H1 (cell line): ENCODE measurements at regions not wholly inside any gene's neighbourhood (a gene's known extent, or its start where the extent isn't known, plus 50 kb on each side); places are given as distances from the start of the nearest gene placed in this dataset.

Source experiments
- CTCF ChIA-PET: fragments of 300-600 bp; sonication (Branson Sonifier 250); formaldehyde crosslinking; loops from one replicate; lab custom pipeline; 2021; ENCODE audit not compliant: partially characterized antibody; lab: Charles Lee
- POLR2A ChIA-PET: fragments of 300-600 bp; sonication (Branson Sonifier 250); formaldehyde crosslinking; loops from one replicate; lab custom pipeline; 2021; ENCODE audit warnings: inconsistent platforms; ENCODE audit not compliant: partially characterized antibody; lab: Charles Lee
- DNase-seq, 2 experiments: peaks; one replicate each; pipeline versions ENCODE4 v3.0.0 to v3.0.0-alpha.2; 2010 to 2022; ENCODE audit warnings: low spot score in 2 of 2, low read depth in 1 of 2, mixed read lengths in 1 of 2
- FAIRE-seq: peaks from 2 replicates; lab custom pipeline; 2011; peaks lifted over from hg19 to GRCh38; lab: Jason Lieb, UNC
- H2AFZ ChIP-seq: 2 replicates; pipeline ENCODE4 v1.8.1; 2012; ENCODE audit warnings: low read length, inconsistent platforms
- H2AK5ac ChIP-seq: 2 replicates; pipeline ENCODE4 v1.6.1; 2013; ENCODE audit warnings: low read depth, low read length
- H2BK120ac ChIP-seq: replicated peaks from 2 replicates; pipeline ENCODE3; 2013; ENCODE audit warnings: low read depth, low read length, inconsistent platforms
- H2BK12ac ChIP-seq: 2 replicates; pipeline ENCODE4 v1.6.1; 2013; ENCODE audit warnings: low read depth, low read length
- H2BK15ac ChIP-seq: 2 replicates; pipeline ENCODE4 v1.6.1; 2013; ENCODE audit warnings: low read length
- H2BK20ac ChIP-seq: 2 replicates; pipeline ENCODE4 v1.6.1; 2013; ENCODE audit warnings: low read length
- H2BK5ac ChIP-seq: 2 replicates; pipeline ENCODE4 v1.6.1; 2013; ENCODE audit warnings: low read depth, low read length
- H3K14ac ChIP-seq: 2 replicates; pipeline ENCODE4 v1.6.1; 2013; ENCODE audit warnings: inconsistent platforms; ENCODE audit not compliant: insufficient read length
- H3K18ac ChIP-seq: 2 replicates; pipeline ENCODE4 v1.6.1; 2013; ENCODE audit warnings: low read length; ENCODE audit errors: extremely low read depth
- H3K23ac ChIP-seq: 2 replicates; pipeline ENCODE4 v1.6.1; 2013; ENCODE audit warnings: inconsistent platforms; ENCODE audit not compliant: insufficient read length
- H3K23me2 ChIP-seq: 2 replicates; pipeline ENCODE4 v1.6.1; 2013; ENCODE audit warnings: low read depth, low read length
- H3K27ac ChIP-seq: 2 replicates; pipeline ENCODE4 v1.6.1; 2011; ENCODE audit warnings: low read depth, low read length, inconsistent platforms
- H3K27me3 ChIP-seq, 4 experiments: replicated peaks in 1 of 4; 1 replicate in 1 of 4; 2 replicates in 3 of 4; pipeline versions ENCODE4 v1.6.1 to v1.8.1; 2011 to 2013; ENCODE audit warnings: low read length in 3 of 4, mild to moderate bottlenecking in 3 of 4, inconsistent platforms in 2 of 4, mixed read lengths in 2 of 4, moderate library complexity in 1 of 4; ENCODE audit not compliant: control insufficient read depth in 3 of 4, insufficient read depth in 3 of 4; ENCODE audit errors: extremely low read depth in 1 of 4
- H3K36me3 ChIP-seq, 4 experiments: 2 replicates each; pipeline versions ENCODE4 v1.6.1 to v1.8.1; 2011 to 2013; ENCODE audit warnings: mild to moderate bottlenecking in 4 of 4, low read length in 3 of 4, moderate library complexity in 2 of 4, control low read depth in 1 of 4, inconsistent platforms in 1 of 4; ENCODE audit not compliant: insufficient read depth in 4 of 4, control insufficient read depth in 2 of 4
- H3K4ac ChIP-seq: replicated peaks from 2 replicates; pipeline ENCODE3; 2013; ENCODE audit warnings: low read length, low read depth, mixed read lengths, inconsistent platforms; ENCODE audit not compliant: insufficient read length
- H3K4me1 ChIP-seq, 4 experiments: replicated peaks in 1 of 4; 1 replicate in 1 of 4; 2 replicates in 3 of 4; pipeline versions ENCODE4 v1.6.1 to v1.8.1; 2011 to 2013; ENCODE audit warnings: low read length in 3 of 4, inconsistent platforms in 2 of 4, mixed read lengths in 1 of 4; ENCODE audit not compliant: insufficient read depth in 4 of 4, control insufficient read depth in 3 of 4
- H3K4me2 ChIP-seq, 2 experiments: 2 replicates each; pipeline versions ENCODE4 v1.6.1 to v1.8.1; 2011 to 2013; ENCODE audit warnings: low read depth in 2 of 2, low read length in 2 of 2, control low read depth in 1 of 2, inconsistent platforms in 1 of 2, mild to moderate bottlenecking in 1 of 2; ENCODE audit not compliant: insufficient read depth in 1 of 2
- H3K4me3 ChIP-seq, 4 experiments: fragments of 200-600, 300-600 bp in 1 of 4; sonication (generic), shearing (Covaris generic), sonication (Bioruptor Twin) in 1 of 4; 2 replicates each; pipeline versions ENCODE4 v1.5.1 to v1.8.1; 2011 to 2016; ENCODE audit warnings: low read length in 4 of 4, low read depth in 3 of 4, control low read depth in 2 of 4, inconsistent platforms in 2 of 4, mild to moderate bottlenecking in 2 of 4, mixed read lengths in 1 of 4, moderate library complexity in 1 of 4; ENCODE audit not compliant: insufficient read depth in 2 of 4; ENCODE audit errors: extremely low read depth in 1 of 4
- H3K56ac ChIP-seq: replicated peaks from 2 replicates; pipeline ENCODE3; 2013; ENCODE audit warnings: low read depth, mild to moderate bottlenecking, mixed read lengths, low read length, inconsistent platforms; ENCODE audit not compliant: insufficient read length
- H3K79me1 ChIP-seq: 2 replicates; pipeline ENCODE4 v1.6.1; 2013; ENCODE audit warnings: low read depth, low read length, control low read depth
- H3K79me2 ChIP-seq, 2 experiments: 2 replicates each; pipeline versions ENCODE4 v1.6.1 to v1.8.1; 2012 to 2013; ENCODE audit warnings: low read length in 2 of 2, mild to moderate bottlenecking in 2 of 2, inconsistent platforms in 1 of 2; ENCODE audit not compliant: insufficient read depth in 2 of 2, control insufficient read depth in 1 of 2
- H3K9ac ChIP-seq, 4 experiments: replicated peaks in 1 of 4; 1 replicate in 1 of 4; 2 replicates in 3 of 4; pipeline versions ENCODE4 v1.6.1 to v1.8.1; 2011 to 2013; ENCODE audit warnings: low read depth in 3 of 4, low read length in 3 of 4, control low read depth in 2 of 4, mild to moderate bottlenecking in 2 of 4, moderate library complexity in 2 of 4, inconsistent platforms in 1 of 4; ENCODE audit errors: extremely low read depth in 1 of 4
- H3K9me3 ChIP-seq, 2 experiments: 2 replicates each; pipeline versions ENCODE4 v1.6.1 to v1.8.1; 2012 to 2013; ENCODE audit warnings: mild to moderate bottlenecking in 2 of 2, moderate library complexity in 2 of 2, control low read depth in 1 of 2, inconsistent platforms in 1 of 2, low read depth in 1 of 2, low read length in 1 of 2, mixed read lengths in 1 of 2; ENCODE audit not compliant: insufficient read depth in 2 of 2
- H4K20me1 ChIP-seq, 2 experiments: replicated peaks in 1 of 2; 2 replicates each; pipeline versions ENCODE3 to v1.8.1; 2011 to 2013; ENCODE audit warnings: inconsistent platforms in 2 of 2, low read length in 2 of 2, mild to moderate bottlenecking in 1 of 2; ENCODE audit not compliant: insufficient read depth in 2 of 2, control insufficient read depth in 1 of 2
- H4K5ac ChIP-seq: 2 replicates; pipeline ENCODE4 v1.6.1; 2013; ENCODE audit warnings: low read length, low read depth, mixed read lengths, inconsistent platforms; ENCODE audit not compliant: insufficient read length
- H4K8ac ChIP-seq: 2 replicates; pipeline ENCODE4 v1.8.0; 2013; ENCODE audit warnings: mild to moderate bottlenecking, moderate library complexity, low read length, inconsistent platforms; ENCODE audit not compliant: insufficient read depth; ENCODE audit errors: extremely low read depth
- H4K91ac ChIP-seq: replicated peaks from 2 replicates; pipeline ENCODE3; 2013; ENCODE audit warnings: low read length, mixed read lengths, inconsistent platforms; ENCODE audit not compliant: insufficient read length
- GABPA ChIP-seq: IDR thresholded peaks from 2 replicates; pipeline ENCODE4 v1.6.1; 2011; ENCODE audit warnings: mild to moderate bottlenecking, low read length, moderate library complexity, borderline replicate concordance; ENCODE audit not compliant: insufficient read depth
- RAD21 ChIP-seq, 2 experiments: IDR thresholded peaks in 1 of 2; conservative IDR thresholded peaks in 1 of 2; 2 replicates each; pipeline ENCODE4 v1.6.1; 2011; ENCODE audit warnings: low read depth in 2 of 2, low read length in 2 of 2, improper control_type of control experiment in 1 of 2, inconsistent platforms in 1 of 2, mild to moderate bottlenecking in 1 of 2, moderate library complexity in 1 of 2
- RBBP5 ChIP-seq: IDR thresholded peaks from 2 replicates; pipeline ENCODE4 v1.7.1; 2012; ENCODE audit warnings: low read depth, mild to moderate bottlenecking, inconsistent platforms, low read length, moderate library complexity, borderline replicate concordance
- TCF12 ChIP-seq: IDR thresholded peaks from 2 replicates; pipeline ENCODE4 v1.6.1; 2011; ENCODE audit warnings: low read depth, mild to moderate bottlenecking, low read length
- WGBS, 2 experiments: shearing (Covaris generic) in 1 of 2; methylation state at CpG; one replicate each; pipeline versions ENCODE4 v1.1.6 to v1.1.7; 2013 to 2015; ENCODE audit warnings: low lambda C conversion rate in 2 of 2, mixed read lengths in 2 of 2, inconsistent platforms in 1 of 2, low coverage in 1 of 2, missing lambda C conversion rate in 1 of 2; ENCODE audit not compliant: insufficient replicate concordance in 2 of 2, insufficient coverage in 1 of 2, insufficient read length in 1 of 2; ENCODE audit errors: extremely low coverage in 1 of 2, missing lambda C conversion rate in 1 of 2; 5-methylcytosine and 5-hydroxymethylcytosine counted together
- TF ChIP-seq, protein P1 (sequence below), 3 experiments: IDR thresholded peaks; 1 replicate in 2 of 3; 2 replicates in 1 of 3; pipeline versions ENCODE4 v1.5.1 to v1.6.1; 2011; ENCODE audit warnings: low read length in 3 of 3, mild to moderate bottlenecking in 3 of 3, inconsistent platforms in 2 of 3, low read depth in 1 of 3, moderate library complexity in 1 of 3; ENCODE audit not compliant: insufficient read depth in 1 of 3; ENCODE audit errors: control extremely low read depth in 1 of 3

DNA sequence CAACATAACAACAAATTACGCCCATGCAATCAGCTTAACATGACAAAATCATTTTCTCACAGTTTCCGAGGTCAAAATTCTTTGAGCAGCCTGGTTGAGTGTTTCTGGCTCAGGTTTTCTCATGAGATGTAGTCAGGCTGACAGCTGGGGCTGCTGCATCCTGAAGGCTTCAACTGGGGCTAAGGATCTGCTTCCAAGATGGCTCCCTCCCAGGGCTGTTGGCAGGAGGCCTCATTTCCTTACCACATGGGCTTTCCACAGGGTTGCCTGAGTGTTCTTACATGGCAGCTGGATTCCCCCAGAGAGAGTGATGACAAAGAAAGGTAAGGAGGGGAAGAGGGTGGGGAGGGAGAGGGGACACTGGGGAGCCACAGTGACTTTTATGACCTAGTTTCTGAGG lies 63.1 kb upstream of the NNAT start:
- POLR2A ChIA-PET: no interaction called here

More for the DNA sequence above, 63.1 kb upstream of the NNAT start:
- DNase-seq (no peak), FAIRE-seq (no peak)
- H3K14ac ChIP-seq: no peak overlapping the region
- H3K9ac ChIP-seq: no peak overlapping the region
- H3K23ac ChIP-seq: no peak overlapping the region
- no peaks in the 10 kb centered on the region for H3K27me3 ChIP-seq
- H4K91ac ChIP-seq: no peak overlapping the region
- CTCF ChIA-PET: interaction anchor here (0.7 to 1.5 kb wide), 4 partner anchors 14 to 1274 kb away, joined by 3 read pairs; no protein-coding TSS in a partner anchor
- H2BK20ac ChIP-seq: no peak overlapping the region
- H3K9me3 ChIP-seq: peaks cover 0 to 5% of the 10 kb centered on the region in 2 experiments; a peak in 1 of 4 replicates
- H3K79me1 ChIP-seq: no peaks in the 10 kb centered on the region
- WGBS, 2 experiments: 83% methylated on average over 2 of the region's 2 CpGs; no CpG with 5 or more reads in 1 of the 2 experiments
- no peak overlapping the region for H4K8ac ChIP-seq
- H2BK120ac ChIP-seq: no peak overlapping the region
- no peak overlapping the region for H3K56ac ChIP-seq
- no peaks in the 10 kb centered on the region for H4K20me1 ChIP-seq
- no peak overlapping the region for H4K5ac ChIP-seq
- peaks cover 4% of the 10 kb centered on the region; the same call in 1 of the 2 replicates for H3K23me2 ChIP-seq
- no peak overlapping the region for H2AK5ac ChIP-seq
- no peak overlapping the region for H2BK12ac ChIP-seq
- H3K4me2 ChIP-seq: no peak overlapping the region
- no peak overlapping the region for H3K4me3 ChIP-seq
- TF ChIP-seq TCF12 (no peak), RAD21 (IDR thresholded peaks at IDR 0.05 in 1 of 2, conservative IDR thresholded peaks at IDR 0.05 in 1 of 2; ENCODE audit: low read depth in 2 of 2, low read length in 2 of 2) (no peak), RBBP5 (no peak), GABPA (no peak)
- TF ChIP-seq, protein P1, sequence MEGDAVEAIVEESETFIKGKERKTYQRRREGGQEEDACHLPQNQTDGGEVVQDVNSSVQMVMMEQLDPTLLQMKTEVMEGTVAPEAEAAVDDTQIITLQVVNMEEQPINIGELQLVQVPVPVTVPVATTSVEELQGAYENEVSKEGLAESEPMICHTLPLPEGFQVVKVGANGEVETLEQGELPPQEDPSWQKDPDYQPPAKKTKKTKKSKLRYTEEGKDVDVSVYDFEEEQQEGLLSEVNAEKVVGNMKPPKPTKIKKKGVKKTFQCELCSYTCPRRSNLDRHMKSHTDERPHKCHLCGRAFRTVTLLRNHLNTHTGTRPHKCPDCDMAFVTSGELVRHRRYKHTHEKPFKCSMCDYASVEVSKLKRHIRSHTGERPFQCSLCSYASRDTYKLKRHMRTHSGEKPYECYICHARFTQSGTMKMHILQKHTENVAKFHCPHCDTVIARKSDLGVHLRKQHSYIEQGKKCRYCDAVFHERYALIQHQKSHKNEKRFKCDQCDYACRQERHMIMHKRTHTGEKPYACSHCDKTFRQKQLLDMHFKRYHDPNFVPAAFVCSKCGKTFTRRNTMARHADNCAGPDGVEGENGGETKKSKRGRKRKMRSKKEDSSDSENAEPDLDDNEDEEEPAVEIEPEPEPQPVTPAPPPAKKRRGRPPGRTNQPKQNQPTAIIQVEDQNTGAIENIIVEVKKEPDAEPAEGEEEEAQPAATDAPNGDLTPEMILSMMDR (IDR thresholded peaks at IDR 0.05; ENCODE audit: control extremely low read depth in 1 of 3, insufficient read depth in 1 of 3, low read depth in 1 of 3, low read length in 3 of 3): no peak
- H3K79me2 ChIP-seq: no peaks in the 10 kb centered on the region
- no peaks in the 10 kb centered on the region for H3K36me3 ChIP-seq
- H2BK5ac ChIP-seq: no peak overlapping the region
- H3K4ac ChIP-seq: no peak overlapping the region
- no peak overlapping the region for H2BK15ac ChIP-seq
- H3K18ac ChIP-seq: no peak overlapping the region
- H3K4me1 ChIP-seq: no peaks in the 10 kb centered on the region
- no peak overlapping the region for H2AFZ ChIP-seq
- H3K27ac ChIP-seq: no peak overlapping the region
